IMR-90 (cell line): ENCODE measurements at regions not wholly inside any gene's neighbourhood (a gene's known extent, or its start where the extent isn't known, plus 50 kb on each side); places are given as distances from the start of the nearest gene placed in this dataset.

Source experiments
- ATAC-seq: fragments of 200-7000 bp; cut with Tn5 transposase; 2 replicates; pipeline ENCODE4 v1.9.1; 2020; ENCODE audit warnings: low read depth, mild to moderate bottlenecking, moderate library complexity
- BruUV-seq: library from RNA; stranded (reverse); fragments of 400-500 nt; replicated peaks from 2 replicates; lab custom pipeline; 2021; lab: Mats Ljungman, UMichigan
- CTCF ChIA-PET: fragments of 300-600 bp; formaldehyde crosslinking; extraction: SDS; loops from one replicate; lab custom pipeline; 2021; ENCODE audit warnings: antibody characterized with exemption; lab: Yijun Ruan, JAX
- POLR2A ChIA-PET: fragments of 300-600 bp; sonication (Branson Sonifier 250); formaldehyde crosslinking; loops from one replicate; lab custom pipeline; 2022; ENCODE audit warnings: antibody characterized with exemption; ENCODE audit not compliant: unreplicated experiment; lab: Charles Lee
- DNase-seq: peaks from one replicate; pipeline ENCODE4 v3.0.0; 2013
- H2AFZ ChIP-seq: replicated peaks from 2 replicates; pipeline ENCODE3; 2013; ENCODE audit warnings: low read length, mild to moderate bottlenecking; ENCODE audit not compliant: poor library complexity
- H2AK5ac ChIP-seq: 2 replicates; pipeline ENCODE4 v1.6.1; 2013; ENCODE audit warnings: low read depth, low read length, inconsistent platforms
- H2AK9ac ChIP-seq: replicated peaks from 2 replicates; pipeline ENCODE3; 2013; ENCODE audit warnings: mild to moderate bottlenecking, low read depth, low read length, moderate library complexity; ENCODE audit not compliant: poor library complexity
- H2BK120ac ChIP-seq: 2 replicates; pipeline ENCODE4 v1.6.1; 2013; ENCODE audit warnings: low read depth, low read length, inconsistent platforms
- H2BK15ac ChIP-seq: 3 replicates; pipeline ENCODE4 v1.6.1; 2013; ENCODE audit warnings: low read depth, low read length, inconsistent platforms
- H2BK20ac ChIP-seq: 2 replicates; pipeline ENCODE4 v1.6.1; 2013; ENCODE audit warnings: low read depth, mild to moderate bottlenecking, inconsistent platforms, low read length, moderate library complexity
- H2BK5ac ChIP-seq: 2 replicates; pipeline ENCODE4 v1.6.1; 2013; ENCODE audit warnings: mild to moderate bottlenecking, low read depth, low read length, inconsistent platforms; ENCODE audit not compliant: poor library complexity, severe bottlenecking
- H3K14ac ChIP-seq: replicated peaks from 2 replicates; pipeline ENCODE4 v1.6.1; 2013; ENCODE audit warnings: low read depth, low read length, inconsistent platforms
- H3K18ac ChIP-seq: 2 replicates; pipeline ENCODE4 v1.6.1; 2013; ENCODE audit warnings: low read depth, low read length, control low read depth
- H3K23ac ChIP-seq: 2 replicates; pipeline ENCODE4 v1.6.1; 2013; ENCODE audit warnings: low read depth, low read length, inconsistent platforms
- H3K27ac ChIP-seq: 2 replicates; pipeline ENCODE4 v1.5.1; 2013; ENCODE audit warnings: mild to moderate bottlenecking, control low read depth, low read length; ENCODE audit not compliant: insufficient read depth
- H3K27me3 ChIP-seq: 2 replicates; pipeline ENCODE4 v1.6.1; 2013; ENCODE audit warnings: low read length; ENCODE audit not compliant: control insufficient read depth, insufficient read depth
- H3K36me3 ChIP-seq: 2 replicates; pipeline ENCODE4 v1.6.1; 2013; ENCODE audit warnings: low read length, mixed read lengths; ENCODE audit not compliant: control insufficient read depth, insufficient read depth
- H3K4ac ChIP-seq: 2 replicates; pipeline ENCODE4 v1.6.1; 2013; ENCODE audit warnings: low read depth, low read length, inconsistent platforms
- H3K4me1 ChIP-seq: 2 replicates; pipeline ENCODE4 v1.6.1; 2013; ENCODE audit warnings: low read length, mixed read lengths; ENCODE audit not compliant: control insufficient read depth, insufficient read depth
- H3K4me2 ChIP-seq: 2 replicates; pipeline ENCODE4 v1.6.1; 2013; ENCODE audit warnings: low read depth, mild to moderate bottlenecking, control low read depth, low read length, moderate library complexity
- H3K4me3 ChIP-seq: 2 replicates; pipeline ENCODE4 v1.5.1; 2013; ENCODE audit warnings: low read depth, mild to moderate bottlenecking, control low read depth, low read length, moderate library complexity; ENCODE audit not compliant: insufficient read depth
- H3K56ac ChIP-seq: 2 replicates; pipeline ENCODE4 v1.6.1; 2013; ENCODE audit warnings: low read length, inconsistent platforms; ENCODE audit not compliant: insufficient read depth; ENCODE audit errors: extremely low read depth
- H3K79me1 ChIP-seq, 2 experiments: 2 replicates each; pipeline ENCODE4 v1.6.1; 2013; ENCODE audit warnings: low read length in 2 of 2, inconsistent platforms in 1 of 2, low read depth in 1 of 2
- H3K9ac ChIP-seq: 2 replicates; pipeline ENCODE4 v1.6.1; 2013; ENCODE audit warnings: low read depth, low read length, control low read depth
- H3K9me1 ChIP-seq: 2 replicates; pipeline ENCODE4 v1.6.1; 2013; ENCODE audit warnings: low read length, inconsistent platforms; ENCODE audit not compliant: insufficient read depth
- H3K9me3 ChIP-seq: 2 replicates; pipeline ENCODE4 v1.6.1; 2013; ENCODE audit warnings: low read length; ENCODE audit not compliant: control insufficient read depth, insufficient read depth
- H4K20me1 ChIP-seq: 2 replicates; pipeline ENCODE4 v1.6.1; 2013; ENCODE audit warnings: low read length, inconsistent platforms; ENCODE audit not compliant: insufficient read depth
- H4K5ac ChIP-seq: 2 replicates; pipeline ENCODE4 v1.6.1; 2013; ENCODE audit warnings: mild to moderate bottlenecking, low read depth, low read length, control low read depth
- H4K8ac ChIP-seq, 2 experiments: 2 replicates each; pipeline ENCODE4 v1.6.1; 2013; ENCODE audit warnings: low read depth in 2 of 2, low read length in 2 of 2, control low read depth in 1 of 2, inconsistent platforms in 1 of 2
- H4K91ac ChIP-seq: 2 replicates; pipeline ENCODE4 v1.6.1; 2013; ENCODE audit warnings: low read depth, low read length, inconsistent platforms; ENCODE audit not compliant: insufficient read depth
- BHLHE40 ChIP-seq: fragments of 150-350 bp; IDR thresholded peaks from 2 replicates; pipeline ENCODE4 v1.6.1; 2016; ENCODE audit warnings: mild to moderate bottlenecking, low read depth, low read length
- CEBPB ChIP-seq: IDR thresholded peaks from 2 replicates; pipeline ENCODE4 v1.6.1; 2012; ENCODE audit warnings: low read depth, low read length, improper control_type of control experiment
- CHD1 ChIP-seq: IDR thresholded peaks from 2 replicates; pipeline ENCODE4 v1.6.1; 2012; ENCODE audit warnings: low read depth, low read length, improper control_type of control experiment
- ELK1 ChIP-seq: fragments of 150-350 bp; IDR thresholded peaks from 2 replicates; pipeline ENCODE4 v1.6.1; 2016; ENCODE audit warnings: low read depth, mild to moderate bottlenecking, low read length, moderate library complexity, borderline replicate concordance
- FOS ChIP-seq: fragments of 150-350 bp; IDR thresholded peaks from 2 replicates; pipeline ENCODE4 v1.6.1; 2016; ENCODE audit warnings: low read depth, low read length
- MAFK ChIP-seq: IDR thresholded peaks from 2 replicates; pipeline ENCODE4 v1.6.1; 2012; ENCODE audit warnings: low read depth, low read length, improper control_type of control experiment
- MAZ ChIP-seq: IDR thresholded peaks from 2 replicates; pipeline ENCODE4 v1.6.1; 2012; ENCODE audit warnings: low read depth, mild to moderate bottlenecking, low read length, improper control_type of control experiment, moderate library complexity, borderline replicate concordance
- MXI1 ChIP-seq: IDR thresholded peaks from 2 replicates; pipeline ENCODE4 v1.6.1; 2012; ENCODE audit warnings: low read depth, mild to moderate bottlenecking, low read length, moderate library complexity, borderline replicate concordance
- NFE2L2 ChIP-seq: fragments of 150-350 bp; IDR thresholded peaks from 2 replicates; pipeline ENCODE4 v1.6.1; 2016; ENCODE audit warnings: low read depth, mild to moderate bottlenecking, low read length
- POLR2A ChIP-seq: IDR thresholded peaks from 2 replicates; pipeline ENCODE4 v1.6.1; 2012; ENCODE audit warnings: mild to moderate bottlenecking, low read depth, low read length
- RAD21 ChIP-seq: IDR thresholded peaks from 2 replicates; pipeline ENCODE4 v1.6.1; 2012; ENCODE audit warnings: low read length, improper control_type of control experiment
- RCOR1 ChIP-seq: IDR thresholded peaks from 2 replicates; pipeline ENCODE4 v1.6.1; 2012; ENCODE audit warnings: mild to moderate bottlenecking, low read length, improper control_type of control experiment; ENCODE audit not compliant: insufficient replicate concordance
- RFX5 ChIP-seq: IDR thresholded peaks from 2 replicates; pipeline ENCODE4 v1.8.0; 2012; ENCODE audit warnings: low read depth, mild to moderate bottlenecking, low read length, moderate library complexity
- SMC3 ChIP-seq: fragments of 150-350 bp; IDR thresholded peaks from 2 replicates; pipeline ENCODE4 v1.6.1; 2016; ENCODE audit warnings: low read depth, mild to moderate bottlenecking, antibody characterized with exemption, low read length, moderate library complexity
- USF2 ChIP-seq: fragments of 150-350 bp; IDR thresholded peaks from 2 replicates; pipeline ENCODE4 v1.6.1; 2017; ENCODE audit warnings: mild to moderate bottlenecking, antibody characterized with exemption, low read length, low read depth
- WGBS, 2 experiments: methylation state at CpG; one replicate each; pipeline versions ENCODE4 v1.1.5 to v1.1.7; 2013; ENCODE audit warnings: missing lambda C conversion rate in 2 of 2; ENCODE audit not compliant: insufficient read length in 1 of 2; ENCODE audit errors: extremely low coverage in 2 of 2; 5-methylcytosine and 5-hydroxymethylcytosine counted together
- dilution Hi-C: fragments of 300-500 bp; cut with HindIII; formaldehyde crosslinking; loops from one replicate; pipeline ENCODE4 v1.14.3; 2018; ENCODE audit warnings: low sequenced_read_pairs; ENCODE audit not compliant: unreplicated experiment
- in situ Hi-C: fragments of 300-500 bp; cut with MboI; formaldehyde crosslinking; loops from 3 replicates; pipeline ENCODE4 v1.14.3; 2019; ENCODE audit warnings: low sequenced_read_pairs, inconsistent platforms, mixed read lengths
- intact Hi-C: fragments of 100-400 bp; cut with micrococcal nuclease; formaldehyde crosslinking; loops from 2 replicates; pipeline ENCODE4 v1.10.0; 2022
- TF ChIP-seq, protein P1 (sequence below): conservative IDR thresholded peaks from 2 replicates; pipeline ENCODE4 v1.5.1; 2012; ENCODE audit warnings: mild to moderate bottlenecking, low read depth, low read length, improper control_type of control experiment

DNA sequence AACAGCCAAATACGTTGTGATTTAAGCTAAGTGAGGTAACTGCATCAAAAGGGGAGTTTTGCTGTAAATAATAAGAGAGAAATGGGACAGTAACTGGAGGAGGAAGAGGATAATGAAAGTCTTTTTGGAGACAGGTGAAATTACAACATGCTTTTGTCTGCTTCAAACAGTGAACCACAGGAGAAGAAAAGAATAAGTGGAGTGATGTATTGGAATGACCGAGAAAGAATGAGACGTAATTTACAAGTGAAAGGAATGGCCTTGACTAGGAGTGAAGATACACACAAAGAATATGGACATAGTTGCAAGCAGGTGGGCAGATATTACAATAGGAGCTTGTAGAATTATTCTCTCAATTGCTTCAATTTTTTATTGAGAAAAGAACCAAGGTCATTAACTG lies 550.8 kb downstream of the DIPK2A start:
- Histone ChIP-seq H4K20me1 (no peaks in the 10 kb centered on the region), H2BK15ac (no peak overlapping the region), H2BK5ac (no peak overlapping the region), H2BK20ac (no peak overlapping the region), H3K36me3 (no peaks in the 10 kb centered on the region), H3K56ac (no peak overlapping the region), H2AK9ac (no peak overlapping the region), H3K79me1 (no peaks in the 10 kb centered on the region), H3K4me1 (no peaks in the 10 kb centered on the region), H3K18ac (no peak overlapping the region), H4K5ac (no peak overlapping the region), H3K4me3 (no peak overlapping the region), H3K27me3 (no peaks in the 10 kb centered on the region), H3K4ac (no peak overlapping the region), H2BK120ac (no peak overlapping the region), H4K91ac (no peak overlapping the region), H3K4me2 (no peak overlapping the region), H2AFZ (no peak overlapping the region), H3K14ac (no peak overlapping the region), H4K8ac (no peak overlapping the region), H2AK5ac (no peak overlapping the region), H3K23ac (no peak overlapping the region), H3K27ac (no peak overlapping the region), H3K9ac (no peak overlapping the region), H3K9me3 (peaks cover 2% of the 10 kb centered on the region; the same call in 1 of the 2 replicates), H3K9me1 (no peaks in the 10 kb centered on the region)
- no TSS peak for BruUV-seq
- ATAC-seq (no peak), DNase-seq (no peak)
- ChIA-PET POLR2A (no interaction called here), CTCF (no interaction called here)
- dilution Hi-C loops: no loop called here
- 80% methylated on average over 1 of the region's 3 CpGs; no CpG with 5 or more reads in 1 of the 2 experiments for WGBS, 2 experiments
- in situ Hi-C loops: no loop called here
- TF ChIP-seq CEBPB (no peak), RFX5 (no peak), MXI1 (no peak), BHLHE40 (no peak), USF2 (no peak), RAD21 (no peak), NFE2L2 (no peak), MAFK (no peak), MAZ (no peak), POLR2A (no peak), CHD1 (no peak), FOS (no peak), ELK1 (no peak), SMC3 (no peak), RCOR1 (no peak)
- TF ChIP-seq, protein P1, sequence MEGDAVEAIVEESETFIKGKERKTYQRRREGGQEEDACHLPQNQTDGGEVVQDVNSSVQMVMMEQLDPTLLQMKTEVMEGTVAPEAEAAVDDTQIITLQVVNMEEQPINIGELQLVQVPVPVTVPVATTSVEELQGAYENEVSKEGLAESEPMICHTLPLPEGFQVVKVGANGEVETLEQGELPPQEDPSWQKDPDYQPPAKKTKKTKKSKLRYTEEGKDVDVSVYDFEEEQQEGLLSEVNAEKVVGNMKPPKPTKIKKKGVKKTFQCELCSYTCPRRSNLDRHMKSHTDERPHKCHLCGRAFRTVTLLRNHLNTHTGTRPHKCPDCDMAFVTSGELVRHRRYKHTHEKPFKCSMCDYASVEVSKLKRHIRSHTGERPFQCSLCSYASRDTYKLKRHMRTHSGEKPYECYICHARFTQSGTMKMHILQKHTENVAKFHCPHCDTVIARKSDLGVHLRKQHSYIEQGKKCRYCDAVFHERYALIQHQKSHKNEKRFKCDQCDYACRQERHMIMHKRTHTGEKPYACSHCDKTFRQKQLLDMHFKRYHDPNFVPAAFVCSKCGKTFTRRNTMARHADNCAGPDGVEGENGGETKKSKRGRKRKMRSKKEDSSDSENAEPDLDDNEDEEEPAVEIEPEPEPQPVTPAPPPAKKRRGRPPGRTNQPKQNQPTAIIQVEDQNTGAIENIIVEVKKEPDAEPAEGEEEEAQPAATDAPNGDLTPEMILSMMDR: no peak
- intact Hi-C loops: no loop called here
